ENCODE measurements at regions not wholly inside any gene's neighbourhood (a gene's known extent, or its start where the extent isn't known, plus 50 kb on each side); places are given as distances from the start of the nearest gene placed in this dataset.
"Not testable (repeated sequence)": the region's sequence is repeated elsewhere in the genome, so short reads cannot be mapped to it uniquely, and the experiment has no call there.

- DNase-seq = no peak
Observed at GRCh38 chr1:121519042-121519755, 334.4 kb downstream of the SRGAP2C start.

- DNase-seq = not testable (repeated sequence)
Observed at GRCh38 chr1:121519756-121520286, 335.0 kb downstream of the SRGAP2C start.

- peak; percentile 14 for DNase-seq
Observed at GRCh38 chr1:121522061-121522759, 337.4 kb downstream of the SRGAP2C start.

GRCh38 chr1:121523112-121523511, 338.3 kb downstream of the SRGAP2C start:
- not testable (repeated sequence) for DNase-seq

- DNase-seq = no peak
Observed at GRCh38 chr1:121525355-121525754, 340.6 kb downstream of the SRGAP2C start.

GRCh38 chr1:121528958-121529357, 344.2 kb downstream of the SRGAP2C start:
- not testable (repeated sequence) for DNase-seq

- DNase-seq = not testable (repeated sequence)
Observed at GRCh38 chr1:121530026-121530425, 345.3 kb downstream of the SRGAP2C start.

- DNase-seq = not testable (repeated sequence)
Observed at GRCh38 chr1:121531747-121532146, 347.0 kb downstream of the SRGAP2C start.

- DNase-seq = not testable (repeated sequence)
Observed at GRCh38 chr1:121538148-121538547, 353.4 kb downstream of the SRGAP2C start.

- no peak for DNase-seq
Observed at GRCh38 chr1:121538943-121539575, 354.3 kb downstream of the SRGAP2C start.

GRCh38 chr1:121543988-121544387, 359.2 kb downstream of the SRGAP2C start:
- DNase-seq = not testable (repeated sequence)

- DNase-seq = no peak
Observed at GRCh38 chr1:121544500-121544899, 359.7 kb downstream of the SRGAP2C start.

GRCh38 chr1:121545899-121546298, 361.1 kb downstream of the SRGAP2C start:
- DNase-seq = not testable (repeated sequence)

- peak; percentile 10 for DNase-seq
Observed at GRCh38 chr1:121546830-121547591, 362.2 kb downstream of the SRGAP2C start.

- not testable (repeated sequence) for DNase-seq
Observed at GRCh38 chr1:121547726-121548125, 363.0 kb downstream of the SRGAP2C start.

GRCh38 chr1:121550817-121551216, 366.0 kb downstream of the SRGAP2C start:
- DNase-seq = not testable (repeated sequence)

GRCh38 chr1:121551491-121551890, 366.7 kb downstream of the SRGAP2C start:
- DNase-seq = not testable (repeated sequence)

GRCh38 chr1:121556560-121556959, 371.8 kb downstream of the SRGAP2C start:
- not testable (repeated sequence) for DNase-seq

GRCh38 chr1:121558034-121558433, 373.3 kb downstream of the SRGAP2C start:
- not testable (repeated sequence) for DNase-seq

- no peak for DNase-seq
Observed at GRCh38 chr1:121558514-121558913, 373.7 kb downstream of the SRGAP2C start.

- DNase-seq = no peak
Observed at GRCh38 chr1:121566346-121566745, 381.6 kb downstream of the SRGAP2C start.

- DNase-seq = no peak
Observed at GRCh38 chr1:121569428-121569827, 384.7 kb downstream of the SRGAP2C start.

All from NCI-H774 (cell line).